HT-29 (cell line): ENCODE measurements at regions not wholly inside any gene's neighbourhood (a gene's known extent, or its start where the extent isn't known, plus 50 kb on each side); places are given as distances from the start of the nearest gene placed in this dataset. TPM values are rescaled to one million over a fixed set of nuclear protein-coding genes. Genes with fewer than 3 reads are reported as not detected.

ENCODE experiments used
- small RNA-seq: library from RNA; depleted of rRNA; stranded (forward); fragments of <200 nt; gene quantifications from one replicate; pipeline ENCODE3, GENCODE V24; 2014

Small RNA genes lying in the stretch of these regions (small RNA-seq; reads per million reads assigned to genes)
- gene AC093534.1: not detected
- not detected for gene RNU7-34P
